Stimulated activated CD4-positive, alpha-beta T cell treated with anti-CD3 and anti-CD28 coated beads, Interleukin-12 subunit alpha, Interleukin-12 subunit beta, amount 100 ng/mL, for 24 hours (primary cell): ENCODE measurements at regions not wholly inside any gene's neighbourhood (a gene's known extent, or its start where the extent isn't known, plus 50 kb on each side); places are given as distances from the start of the nearest gene placed in this dataset.

ENCODE experiments used
- DNase-seq, 2 experiments: peaks; one replicate each; pipeline ENCODE4 v3.0.0-alpha.2; 2020; ENCODE audit warnings: low read depth in 2 of 2

GRCh38 chr9:107541523-107541922, 52.0 kb upstream of the KLF4 start:
- no peak for DNase-seq

GRCh38 chr9:107540164-107540561, 50.6 kb upstream of the KLF4 start:
- DNase-seq: no peak

DNA sequence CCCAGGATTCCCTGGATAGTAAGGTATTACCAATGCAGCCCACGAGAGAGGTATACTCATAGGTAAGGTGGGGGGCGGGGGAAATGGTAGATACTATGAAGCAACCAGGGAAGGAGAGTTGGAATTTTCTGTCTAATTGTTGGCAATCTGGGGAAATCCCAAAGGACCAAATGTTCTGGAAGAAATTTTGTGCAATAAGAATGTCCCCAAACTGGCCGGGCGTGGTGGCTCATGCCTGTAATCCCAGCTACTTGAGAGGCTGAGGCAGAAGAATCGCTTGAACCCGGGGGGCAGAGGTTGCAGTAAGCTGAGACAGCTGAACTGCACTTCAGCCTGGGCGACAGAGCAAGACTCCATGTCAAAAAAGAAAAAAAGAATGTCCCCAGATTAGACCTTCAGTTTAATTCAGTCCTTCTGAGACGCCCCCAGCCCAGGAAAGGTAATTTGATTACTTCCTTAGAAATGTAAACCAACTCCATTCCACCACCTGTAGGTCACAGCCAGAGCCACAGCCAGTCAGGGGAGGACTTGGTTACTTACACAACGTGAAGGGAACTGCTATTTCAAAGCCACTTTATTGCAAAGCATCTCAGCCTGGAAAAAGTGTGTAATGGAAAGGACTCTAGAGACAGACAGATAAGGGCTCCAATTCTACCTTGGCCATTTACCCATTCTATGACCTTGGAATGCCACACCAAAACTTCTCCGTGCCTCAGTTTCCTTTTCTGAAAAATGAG, 50.0 kb upstream of the KLF4 start:
- DNase-seq: no peak
